ENCODE measurements at regions not wholly inside any gene's neighbourhood (a gene's known extent, or its start where the extent isn't known, plus 50 kb on each side); places are given as distances from the start of the nearest gene placed in this dataset.

DNA sequence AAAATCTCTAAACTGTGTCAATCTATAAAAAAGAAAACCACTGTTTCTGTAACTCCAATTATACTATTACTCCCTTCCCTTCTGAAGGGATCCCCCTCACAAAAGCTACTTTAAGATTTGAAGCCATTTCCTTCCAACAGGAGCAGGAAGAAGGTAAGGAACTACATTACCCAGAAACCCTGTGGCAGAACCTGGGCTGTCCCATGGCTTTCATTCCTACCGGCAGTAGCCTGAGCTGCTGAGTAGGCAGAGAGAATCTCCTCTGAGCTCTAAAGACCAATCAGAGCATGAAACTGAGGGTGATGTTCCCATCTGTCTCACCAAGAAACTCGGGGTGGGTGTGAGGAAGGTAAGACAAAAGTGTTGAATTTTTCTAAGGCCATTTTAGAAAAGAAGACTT, 108.0 kb upstream of the LRFN2 start:
- no peak for TF ChIP-seq SIN3A (IDR thresholded peaks at IDR 0.05; ENCODE audit: borderline replicate concordance, insufficient read depth, low read length)
- TF ChIP-seq FOXP2 (optimal IDR thresholded peaks at IDR 0.05; ENCODE audit: borderline replicate concordance, extremely low read depth, extremely low read length, insufficient read depth): no peak
- TF ChIP-seq POLR2AphosphoS5 (IDR thresholded peaks at IDR 0.05; ENCODE audit: low read depth, low read length): no peak
- TF ChIP-seq TAF1 (IDR thresholded peaks at IDR 0.05; ENCODE audit: borderline replicate concordance, insufficient read depth, low read length): no peak
- TF ChIP-seq, protein P1, sequence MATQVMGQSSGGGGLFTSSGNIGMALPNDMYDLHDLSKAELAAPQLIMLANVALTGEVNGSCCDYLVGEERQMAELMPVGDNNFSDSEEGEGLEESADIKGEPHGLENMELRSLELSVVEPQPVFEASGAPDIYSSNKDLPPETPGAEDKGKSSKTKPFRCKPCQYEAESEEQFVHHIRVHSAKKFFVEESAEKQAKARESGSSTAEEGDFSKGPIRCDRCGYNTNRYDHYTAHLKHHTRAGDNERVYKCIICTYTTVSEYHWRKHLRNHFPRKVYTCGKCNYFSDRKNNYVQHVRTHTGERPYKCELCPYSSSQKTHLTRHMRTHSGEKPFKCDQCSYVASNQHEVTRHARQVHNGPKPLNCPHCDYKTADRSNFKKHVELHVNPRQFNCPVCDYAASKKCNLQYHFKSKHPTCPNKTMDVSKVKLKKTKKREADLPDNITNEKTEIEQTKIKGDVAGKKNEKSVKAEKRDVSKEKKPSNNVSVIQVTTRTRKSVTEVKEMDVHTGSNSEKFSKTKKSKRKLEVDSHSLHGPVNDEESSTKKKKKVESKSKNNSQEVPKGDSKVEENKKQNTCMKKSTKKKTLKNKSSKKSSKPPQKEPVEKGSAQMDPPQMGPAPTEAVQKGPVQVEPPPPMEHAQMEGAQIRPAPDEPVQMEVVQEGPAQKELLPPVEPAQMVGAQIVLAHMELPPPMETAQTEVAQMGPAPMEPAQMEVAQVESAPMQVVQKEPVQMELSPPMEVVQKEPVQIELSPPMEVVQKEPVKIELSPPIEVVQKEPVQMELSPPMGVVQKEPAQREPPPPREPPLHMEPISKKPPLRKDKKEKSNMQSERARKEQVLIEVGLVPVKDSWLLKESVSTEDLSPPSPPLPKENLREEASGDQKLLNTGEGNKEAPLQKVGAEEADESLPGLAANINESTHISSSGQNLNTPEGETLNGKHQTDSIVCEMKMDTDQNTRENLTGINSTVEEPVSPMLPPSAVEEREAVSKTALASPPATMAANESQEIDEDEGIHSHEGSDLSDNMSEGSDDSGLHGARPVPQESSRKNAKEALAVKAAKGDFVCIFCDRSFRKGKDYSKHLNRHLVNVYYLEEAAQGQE (IDR thresholded peaks at IDR 0.05; ENCODE audit: insufficient read depth in 1 of 2, low read depth in 2 of 2, low read length in 2 of 2): no peak

DNA sequence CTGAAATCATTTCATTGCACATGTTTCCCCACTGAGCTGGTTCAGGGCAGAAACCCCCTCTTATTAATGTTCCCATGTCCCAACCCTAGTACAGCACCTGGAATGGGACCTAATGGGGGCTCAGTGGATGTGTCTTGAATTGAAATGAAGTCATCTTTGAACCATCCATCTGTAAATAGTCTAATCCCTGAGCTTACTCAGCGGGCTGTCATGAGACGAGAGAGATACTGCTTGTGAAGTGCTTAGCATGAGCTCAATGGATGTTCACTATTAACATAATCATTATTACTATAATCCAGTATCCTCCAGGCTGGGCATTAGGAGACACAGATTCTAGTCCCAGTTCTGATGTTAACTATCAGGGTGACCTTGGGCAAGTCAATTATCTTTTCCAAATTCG, 106.6 kb upstream of the LRFN2 start:
- TF ChIP-seq POLR2AphosphoS5 (IDR thresholded peaks at IDR 0.05; ENCODE audit: low read depth, low read length): no peak
- TF ChIP-seq SIN3A (IDR thresholded peaks at IDR 0.05; ENCODE audit: borderline replicate concordance, insufficient read depth, low read length): no peak
- TF ChIP-seq, protein P1 (IDR thresholded peaks at IDR 0.05; ENCODE audit: insufficient read depth in 1 of 2, low read depth in 2 of 2, low read length in 2 of 2): no peak
- no peak for TF ChIP-seq TAF1 (IDR thresholded peaks at IDR 0.05; ENCODE audit: borderline replicate concordance, insufficient read depth, low read length)
- TF ChIP-seq FOXP2 (optimal IDR thresholded peaks at IDR 0.05; ENCODE audit: borderline replicate concordance, extremely low read depth, extremely low read length, insufficient read depth): no peak

DNA sequence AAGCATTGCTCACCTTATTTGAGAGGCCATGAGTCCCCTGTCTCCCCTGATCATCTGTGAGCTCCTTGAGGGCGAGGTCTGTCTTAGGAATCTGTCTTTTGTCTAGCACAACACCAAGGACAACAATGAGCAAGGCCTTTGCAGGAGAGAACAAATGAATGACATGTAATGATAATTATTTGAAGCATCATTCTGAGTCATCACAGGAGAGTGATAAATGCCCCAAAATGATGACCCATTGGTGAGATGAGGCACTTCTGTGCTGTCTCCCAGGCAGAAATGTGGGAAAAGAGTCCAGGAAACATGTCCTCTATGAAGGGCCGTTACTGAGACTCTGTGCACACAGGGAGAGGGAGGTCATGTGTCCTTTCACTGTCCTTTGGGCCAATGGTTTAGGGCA, 105.2 kb upstream of the LRFN2 start:
- TF ChIP-seq FOXP2 (optimal IDR thresholded peaks at IDR 0.05; ENCODE audit: borderline replicate concordance, extremely low read depth, extremely low read length, insufficient read depth): no peak
- no peak for TF ChIP-seq POLR2AphosphoS5 (IDR thresholded peaks at IDR 0.05; ENCODE audit: low read depth, low read length)
- TF ChIP-seq, protein P1 (IDR thresholded peaks at IDR 0.05; ENCODE audit: insufficient read depth in 1 of 2, low read depth in 2 of 2, low read length in 2 of 2): no peak
- no peak for TF ChIP-seq TAF1 (IDR thresholded peaks at IDR 0.05; ENCODE audit: borderline replicate concordance, insufficient read depth, low read length)
- no peak for TF ChIP-seq SIN3A (IDR thresholded peaks at IDR 0.05; ENCODE audit: borderline replicate concordance, insufficient read depth, low read length)

DNA sequence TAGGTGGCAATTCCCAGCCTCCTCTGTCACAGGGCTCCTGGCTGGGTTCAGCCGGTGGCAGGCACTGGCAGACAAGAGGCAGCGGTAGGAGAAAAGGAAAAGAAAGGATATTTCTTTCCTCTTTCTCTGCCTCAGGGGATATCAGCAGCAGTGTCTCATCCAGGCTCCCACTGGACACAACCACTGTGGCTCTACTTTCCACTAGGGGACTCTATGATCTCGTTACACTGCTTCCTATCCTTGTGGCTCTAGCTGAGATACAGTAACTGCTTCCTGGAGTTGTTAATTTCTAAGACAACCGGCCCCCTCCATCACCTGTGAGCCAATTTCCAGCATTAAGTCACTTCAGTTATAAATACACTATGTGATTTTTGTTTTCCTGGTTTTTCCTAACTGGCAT, 102.0 kb upstream of the LRFN2 start:
- no peak for TF ChIP-seq FOXP2 (optimal IDR thresholded peaks at IDR 0.05; ENCODE audit: borderline replicate concordance, extremely low read depth, extremely low read length, insufficient read depth)
- TF ChIP-seq SIN3A (IDR thresholded peaks at IDR 0.05; ENCODE audit: borderline replicate concordance, insufficient read depth, low read length): no peak
- no peak for TF ChIP-seq POLR2AphosphoS5 (IDR thresholded peaks at IDR 0.05; ENCODE audit: low read depth, low read length)
- TF ChIP-seq TAF1 (IDR thresholded peaks at IDR 0.05; ENCODE audit: borderline replicate concordance, insufficient read depth, low read length): no peak
- TF ChIP-seq, protein P1 (IDR thresholded peaks at IDR 0.05; ENCODE audit: insufficient read depth in 1 of 2, low read depth in 2 of 2, low read length in 2 of 2): no peak

DNA sequence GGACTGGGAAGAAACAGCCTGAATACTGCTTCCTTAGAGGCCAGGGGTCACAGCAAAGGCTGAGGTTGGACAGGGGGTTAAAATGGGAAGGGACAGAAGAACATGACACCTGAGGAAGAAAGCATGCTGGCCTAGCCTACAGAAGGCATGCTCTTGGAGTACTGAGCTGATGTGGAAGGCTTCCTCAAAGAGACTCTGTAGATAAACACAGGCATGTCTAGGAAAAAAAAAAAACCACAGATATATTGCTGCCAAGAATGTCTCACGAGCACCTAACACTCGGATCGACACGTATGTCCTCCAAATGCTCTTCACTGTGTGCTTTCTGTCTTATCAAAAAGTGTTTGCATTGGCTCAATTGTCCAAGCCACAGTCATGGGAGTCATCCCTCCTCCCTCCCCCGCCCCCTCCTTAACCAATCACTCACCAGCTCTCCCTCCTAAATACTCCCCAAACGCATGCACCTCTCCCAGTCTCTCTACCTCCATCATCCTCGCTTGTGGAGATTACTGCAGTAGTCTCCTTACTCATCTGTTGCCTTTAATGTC, 101.1 kb upstream of the LRFN2 start:
- no peak for TF ChIP-seq POLR2AphosphoS5 (IDR thresholded peaks at IDR 0.05; ENCODE audit: low read depth, low read length)
- TF ChIP-seq SIN3A (IDR thresholded peaks at IDR 0.05; ENCODE audit: borderline replicate concordance, insufficient read depth, low read length): no peak
- no peak for TF ChIP-seq TAF1 (IDR thresholded peaks at IDR 0.05; ENCODE audit: borderline replicate concordance, insufficient read depth, low read length)
- TF ChIP-seq FOXP2 (optimal IDR thresholded peaks at IDR 0.05; ENCODE audit: borderline replicate concordance, extremely low read depth, extremely low read length, insufficient read depth): no peak
- TF ChIP-seq, protein P1 (IDR thresholded peaks at IDR 0.05; ENCODE audit: insufficient read depth in 1 of 2, low read depth in 2 of 2, low read length in 2 of 2): no peak

Measured in PFSK-1 (cell line).